Activated T-cell treated with anti-CD3 and anti-CD28 coated beads for 24 hours (primary cell): ENCODE measurements at regions not wholly inside any gene's neighbourhood (a gene's known extent, or its start where the extent isn't known, plus 50 kb on each side); places are given as distances from the start of the nearest gene placed in this dataset.
"Not testable (repeated sequence)": the region's sequence is repeated elsewhere in the genome, so short reads cannot be mapped to it uniquely, and the experiment has no call there.

Source experiments
- DNase-seq: peaks from one replicate; pipeline ENCODE4 v3.0.0-alpha.2; 2020; ENCODE audit warnings: low read depth

- no peak for DNase-seq
Observed at GRCh38 chr3:197368330-197368729, 69.9 kb upstream of the DLG1 start.

- no peak for DNase-seq
Observed at GRCh38 chr3:197367081-197367780, 68.8 kb upstream of the DLG1 start.

GRCh38 chr3:197366301-197367044, 68.1 kb upstream of the DLG1 start:
- no peak for DNase-seq

- no peak for DNase-seq
Observed at GRCh38 chr3:197365586-197365985, 67.2 kb upstream of the DLG1 start.

GRCh38 chr3:197364410-197365071, 66.1 kb upstream of the DLG1 start:
- DNase-seq: no peak

GRCh38 chr3:197363553-197364409, 65.4 kb upstream of the DLG1 start:
- DNase-seq: no peak

GRCh38 chr3:197362081-197362480, 63.7 kb upstream of the DLG1 start:
- no peak for DNase-seq

- DNase-seq: not testable (repeated sequence)
Observed at GRCh38 chr3:197360095-197360494, 61.7 kb upstream of the DLG1 start.

GRCh38 chr3:197359476-197359875, 61.1 kb upstream of the DLG1 start:
- not testable (repeated sequence) for DNase-seq

GRCh38 chr3:197356741-197357140, 58.3 kb upstream of the DLG1 start:
- DNase-seq: no peak

GRCh38 chr3:197356275-197356674, 57.9 kb upstream of the DLG1 start:
- no peak for DNase-seq

- DNase-seq: no peak
Observed at GRCh38 chr3:197355713-197356112, 57.3 kb upstream of the DLG1 start.

- no peak for DNase-seq
Observed at GRCh38 chr3:197354568-197355001, 56.2 kb upstream of the DLG1 start.

- DNase-seq: no peak
Observed at GRCh38 chr3:197353867-197354567, 55.6 kb upstream of the DLG1 start.

GRCh38 chr3:197353001-197353866, 54.8 kb upstream of the DLG1 start:
- DNase-seq: no peak

GRCh38 chr3:197352382-197352781, 54.0 kb upstream of the DLG1 start:
- DNase-seq: no peak

GRCh38 chr3:197350446-197350845, 52.0 kb upstream of the DLG1 start:
- no peak for DNase-seq

- no peak for DNase-seq
Observed at GRCh38 chr3:197349368-197349767, 51.0 kb upstream of the DLG1 start.
